ENCODE measurements at regions not wholly inside any gene's neighbourhood (a gene's known extent, or its start where the extent isn't known, plus 50 kb on each side); places are given as distances from the start of the nearest gene placed in this dataset.

- Mint-ChIP-seq H3K36me3 (no peaks in the 10 kb centered on the region), H3K27me3 (no peaks in the 10 kb centered on the region), H3K4me3 (no peak overlapping the region), H3K4me1 (ENCODE audit: unreplicated experiment) (no peaks in the 10 kb centered on the region), H3K9me3 (no peaks in the 10 kb centered on the region), H3K27ac (no peak overlapping the region)
- no peak for TF ChIP-seq CTCF (conservative IDR thresholded peaks at IDR 0.05)
- DNase-seq (ENCODE audit: extremely low spot score, unreplicated experiment): no peak
These were observed 308.9 kb upstream of the LRFN5 start for GRCh38 chr14:41297576-41298327.

- DNase-seq (ENCODE audit: extremely low spot score, unreplicated experiment): no peak
- H3K9me3 Mint-ChIP-seq: no peaks in the 10 kb centered on the region
- no peaks in the 10 kb centered on the region for H3K36me3 Mint-ChIP-seq
- no peaks in the 10 kb centered on the region for H3K27me3 Mint-ChIP-seq
- H3K27ac Mint-ChIP-seq: no peak overlapping the region
- no peak for TF ChIP-seq CTCF (conservative IDR thresholded peaks at IDR 0.05)
- no peaks in the 10 kb centered on the region for H3K4me1 Mint-ChIP-seq (ENCODE audit: unreplicated experiment)
- no peak overlapping the region for H3K4me3 Mint-ChIP-seq
These were observed 310.9 kb upstream of the LRFN5 start for GRCh38 chr14:41295734-41296133.

- no peak for DNase-seq (ENCODE audit: extremely low spot score, unreplicated experiment)
- no peaks in the 10 kb centered on the region for H3K9me3 Mint-ChIP-seq
- no peaks in the 10 kb centered on the region for H3K4me1 Mint-ChIP-seq (ENCODE audit: unreplicated experiment)
- no peak for TF ChIP-seq CTCF (conservative IDR thresholded peaks at IDR 0.05)
- no peak overlapping the region for H3K4me3 Mint-ChIP-seq
- H3K36me3 Mint-ChIP-seq: no peaks in the 10 kb centered on the region
- H3K27me3 Mint-ChIP-seq: no peaks in the 10 kb centered on the region
- no peak overlapping the region for H3K27ac Mint-ChIP-seq
These were observed 317.7 kb upstream of the LRFN5 start for GRCh38 chr14:41289025-41289424.

- Mint-ChIP-seq H3K9me3 (no peaks in the 10 kb centered on the region), H3K27me3 (no peaks in the 10 kb centered on the region), H3K36me3 (no peaks in the 10 kb centered on the region), H3K4me1 (ENCODE audit: unreplicated experiment) (no peaks in the 10 kb centered on the region), H3K4me3 (no peak overlapping the region), H3K27ac (no peak overlapping the region)
- TF ChIP-seq CTCF (conservative IDR thresholded peaks at IDR 0.05): no peak
- no peak for DNase-seq (ENCODE audit: extremely low spot score, unreplicated experiment)
These were observed 321.4 kb upstream of the LRFN5 start for GRCh38 chr14:41285186-41285748.

GRCh38 chr14:41280745-41281144 lies 325.9 kb upstream of the LRFN5 start:
- no peak for DNase-seq (ENCODE audit: extremely low spot score, unreplicated experiment)
- Mint-ChIP-seq H3K27me3 (no peaks in the 10 kb centered on the region), H3K27ac (no peak overlapping the region), H3K36me3 (no peaks in the 10 kb centered on the region), H3K9me3 (no peaks in the 10 kb centered on the region), H3K4me3 (no peak overlapping the region), H3K4me1 (ENCODE audit: unreplicated experiment) (no peaks in the 10 kb centered on the region)
- TF ChIP-seq CTCF (conservative IDR thresholded peaks at IDR 0.05): peak; percentile 65

All from type B pancreatic cell (in vitro differentiated cells).